Stimulated activated CD8-positive, alpha-beta memory T cell treated with anti-CD3 and anti-CD28 coated beads, Interleukin-7, amount 100 ng/mL, for 48 hours (primary cell): ENCODE measurements at regions not wholly inside any gene's neighbourhood (a gene's known extent, or its start where the extent isn't known, plus 50 kb on each side); places are given as distances from the start of the nearest gene placed in this dataset.
"Not testable (repeated sequence)": the region's sequence is repeated elsewhere in the genome, so short reads cannot be mapped to it uniquely, and the experiment has no call there.

Experiments used
- DNase-seq, 2 donors: peaks; one replicate each; pipeline ENCODE4 v3.0.0-alpha.2; 2020; ENCODE audit warnings: low read depth in 1 of 2; ENCODE audit errors: extremely low read depth in 1 of 2

DNA sequence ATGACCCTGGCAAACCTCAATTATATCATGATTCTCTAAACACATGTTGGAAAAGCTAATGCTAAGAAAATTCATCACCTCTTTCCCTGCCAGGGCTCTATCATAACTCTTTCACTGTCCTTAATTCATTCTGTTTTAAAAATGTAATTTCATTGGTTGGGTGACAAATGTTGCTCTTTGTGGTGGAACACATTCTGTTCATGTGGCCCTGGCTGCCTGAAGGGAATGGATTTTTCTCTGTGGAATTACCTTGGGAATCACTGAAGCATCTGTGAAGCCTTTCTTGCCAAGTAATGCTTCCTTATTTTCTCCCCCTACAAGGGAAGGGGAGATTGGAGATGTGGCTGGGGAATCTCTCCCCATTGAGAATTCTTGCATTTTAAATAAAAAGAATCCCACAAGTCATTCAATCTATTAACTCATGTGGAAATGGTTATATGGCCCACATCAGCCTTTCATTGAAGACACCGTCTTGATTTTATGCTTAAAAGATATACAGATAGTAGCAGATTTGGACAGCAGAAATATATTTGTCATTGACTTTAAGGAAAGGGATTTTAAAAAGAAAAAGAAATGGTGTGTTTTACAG is 201.8 kb upstream of the NMUR2 start:
- no peak for DNase-seq

DNA sequence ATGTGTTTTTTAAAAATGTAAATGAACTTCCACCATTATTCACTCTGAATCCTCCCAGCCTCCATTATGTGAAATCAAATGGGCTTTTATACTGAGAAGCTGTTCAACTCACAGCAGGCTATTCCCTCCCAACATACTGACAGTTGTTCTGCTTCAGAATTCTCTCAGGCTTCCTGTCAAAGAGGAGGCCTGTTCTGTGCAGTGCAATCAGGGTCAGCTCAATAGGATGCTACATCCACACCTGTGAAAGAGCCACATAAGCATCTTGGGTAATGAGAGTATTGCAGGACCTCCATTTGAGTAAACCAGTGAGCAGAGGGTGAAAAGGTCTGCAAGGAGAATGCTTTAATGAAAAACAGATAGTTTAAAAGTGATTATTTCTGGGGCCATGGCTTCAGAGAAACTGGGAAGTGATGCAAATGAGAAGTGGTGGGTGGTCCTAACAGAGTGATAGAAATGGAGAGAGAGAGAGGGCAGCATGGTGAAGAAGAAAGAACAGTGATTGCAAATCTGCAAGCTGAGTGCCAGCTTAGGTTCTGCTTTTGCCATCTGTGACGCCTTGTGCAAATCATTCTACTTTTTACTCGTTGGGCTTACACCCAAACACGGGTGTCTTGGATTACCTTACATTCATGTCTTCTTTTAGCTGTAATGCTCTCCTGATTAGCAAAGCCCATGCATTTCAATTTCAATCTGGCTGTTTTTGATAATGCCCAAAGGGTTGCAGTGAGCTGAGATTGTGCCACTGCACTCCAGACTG is 202.5 kb upstream of the NMUR2 start:
- DNase-seq: no peak

DNA sequence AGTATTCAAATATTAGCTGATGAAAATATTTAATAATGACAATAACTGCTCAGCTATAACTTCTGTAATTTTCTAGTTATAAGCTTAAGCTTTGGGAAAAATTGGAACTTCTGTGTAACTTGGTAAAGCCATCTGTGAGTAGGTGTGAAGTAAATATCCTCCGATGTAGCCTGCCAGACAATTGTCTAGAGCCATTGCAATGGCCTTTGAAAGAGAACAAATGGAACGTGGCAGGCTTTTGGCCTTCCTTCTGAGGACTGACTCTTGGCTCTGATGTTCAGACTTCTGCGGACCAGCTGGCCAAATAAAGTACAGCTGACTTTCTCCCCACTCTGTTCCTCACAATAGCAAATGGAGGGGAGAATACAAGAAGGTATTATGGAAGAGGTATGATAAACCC is 203.4 kb upstream of the NMUR2 start:
- no peak for DNase-seq

DNA sequence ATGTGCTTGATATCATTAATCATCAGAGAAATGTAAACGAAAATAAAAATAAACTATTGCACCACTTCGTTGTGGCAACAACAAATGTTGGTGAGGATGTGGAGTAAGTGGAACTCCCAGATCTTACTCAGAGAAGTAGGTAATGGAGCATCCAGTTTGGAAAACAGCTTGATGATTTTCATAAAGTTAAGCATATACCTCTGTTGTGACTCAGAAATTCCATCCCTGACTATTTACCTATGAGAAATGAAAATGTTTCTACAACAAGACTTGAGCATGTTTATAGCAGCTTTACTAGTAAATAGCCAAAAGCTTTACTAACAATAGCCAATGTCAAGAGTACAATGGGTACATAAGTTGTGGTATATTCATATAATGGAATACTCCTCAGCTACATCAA is 214.7 kb upstream of the NMUR2 start:
- no peak for DNase-seq

DNA sequence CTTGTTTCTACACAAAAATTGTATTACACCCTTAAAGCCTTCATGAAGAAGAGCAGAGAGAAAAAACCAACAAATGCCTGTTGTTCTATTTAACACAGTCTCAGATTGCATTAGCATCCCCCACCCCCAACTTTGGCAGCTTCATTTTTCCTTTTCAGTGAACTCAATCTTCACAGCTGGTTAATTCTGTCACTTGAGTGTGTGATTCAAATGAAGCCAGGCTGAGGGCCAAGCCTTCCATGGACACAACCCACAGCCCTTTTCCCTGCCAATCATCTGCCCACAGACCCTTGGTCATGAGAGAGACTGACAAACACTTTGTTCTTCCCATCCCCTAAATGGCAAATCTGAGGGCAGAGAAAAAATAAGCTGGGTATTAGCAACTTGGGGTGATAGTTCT is 217.5 kb upstream of the NMUR2 start:
- DNase-seq: no peak

DNA sequence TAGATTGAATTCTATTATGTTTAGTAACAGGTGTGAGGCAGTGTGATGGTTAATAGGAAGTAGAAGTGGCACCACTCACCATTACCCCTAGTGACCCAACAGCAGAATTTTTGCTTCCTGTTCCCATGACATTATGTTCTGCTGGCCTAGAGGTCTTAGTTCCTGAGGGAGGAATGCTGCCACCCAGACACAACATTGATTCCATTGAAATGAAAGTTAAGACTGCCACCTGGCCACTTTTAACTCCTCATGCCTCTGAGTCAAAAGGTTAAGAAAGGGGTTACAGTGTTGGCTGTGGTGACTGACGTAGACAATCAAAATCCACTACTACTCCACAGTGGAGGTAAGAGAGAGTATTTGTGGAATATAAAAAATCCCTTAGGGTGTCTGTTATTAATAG is 218.9 kb upstream of the NMUR2 start:
- no peak for DNase-seq

DNA sequence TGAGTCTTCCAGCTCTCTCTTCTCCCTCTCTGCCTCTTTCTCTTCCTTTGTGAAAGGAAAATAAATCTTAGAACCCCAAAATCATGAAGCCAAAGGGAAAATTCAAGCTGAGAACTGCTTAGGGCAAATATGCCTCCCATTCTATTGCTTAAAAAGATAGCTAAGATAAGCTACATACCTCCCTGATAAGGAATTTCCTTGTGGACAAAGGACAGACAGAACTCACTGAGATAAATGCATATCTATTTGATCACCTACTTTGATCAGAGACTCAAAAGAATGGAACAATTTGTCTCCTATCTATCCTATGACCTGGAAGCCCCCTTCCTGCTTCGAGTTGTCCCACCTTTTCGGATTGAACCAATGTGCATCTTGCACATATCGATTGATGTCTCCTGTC is 220.6 kb upstream of the NMUR2 start:
- DNase-seq: no peak

DNA sequence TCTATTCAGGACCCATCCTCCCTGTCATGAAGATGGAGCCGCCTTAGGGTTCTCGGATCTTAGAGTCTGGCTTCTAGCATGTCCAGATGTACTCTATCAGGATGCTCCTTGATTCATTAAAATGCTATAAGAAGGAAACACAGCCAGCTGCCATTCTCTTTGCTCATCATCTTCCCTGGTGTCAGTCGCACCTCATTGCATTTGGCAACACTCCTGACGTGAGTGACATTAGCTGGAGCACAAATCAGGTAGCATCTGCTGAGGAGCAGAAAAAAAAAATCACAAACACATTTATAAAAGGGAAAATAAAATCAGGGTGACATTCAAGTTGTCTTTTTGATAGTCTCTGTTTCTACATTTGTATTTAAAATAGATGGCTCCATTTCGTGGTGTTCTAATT is 226.1 kb upstream of the NMUR2 start:
- no peak for DNase-seq

DNA sequence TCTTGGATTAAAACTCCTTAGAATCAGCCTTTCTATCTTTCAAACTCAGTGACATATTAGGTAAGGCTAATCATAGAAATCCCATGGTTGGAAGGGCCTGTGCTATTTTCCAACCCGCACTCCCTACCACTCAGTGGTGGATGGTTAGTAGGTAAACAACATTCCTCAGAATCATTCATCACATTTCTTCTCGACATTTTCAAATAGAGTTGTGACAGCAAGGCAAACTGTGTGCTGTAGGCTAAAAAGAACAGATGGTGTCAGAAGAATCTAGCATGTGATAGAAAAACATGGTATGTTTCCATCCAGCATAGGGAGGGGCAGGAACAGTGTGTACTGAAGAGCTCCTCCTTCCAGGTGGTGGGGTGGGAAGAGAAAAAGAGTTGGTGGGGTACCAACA is 227.3 kb upstream of the NMUR2 start:
- DNase-seq: no peak

DNA sequence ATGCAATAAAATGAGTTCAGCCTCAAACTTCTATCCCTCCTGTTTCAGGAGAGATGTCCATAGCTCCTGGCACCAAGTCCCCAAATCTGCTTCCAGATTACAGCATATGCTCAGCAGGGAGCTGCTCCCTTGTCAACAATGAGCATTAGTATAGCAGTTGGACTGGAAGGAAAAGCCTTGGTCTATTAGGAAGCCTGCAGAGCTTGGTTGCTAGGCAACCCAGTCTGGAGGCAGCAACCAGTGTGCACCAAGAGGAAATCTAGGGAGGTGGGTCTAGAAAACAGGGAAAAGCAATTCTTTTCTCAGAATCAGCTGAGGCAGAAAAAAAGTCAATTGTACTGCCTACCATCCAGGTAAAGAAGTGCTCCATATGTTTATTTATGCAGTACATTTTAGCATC is 229.5 kb upstream of the NMUR2 start:
- no peak for DNase-seq

DNA sequence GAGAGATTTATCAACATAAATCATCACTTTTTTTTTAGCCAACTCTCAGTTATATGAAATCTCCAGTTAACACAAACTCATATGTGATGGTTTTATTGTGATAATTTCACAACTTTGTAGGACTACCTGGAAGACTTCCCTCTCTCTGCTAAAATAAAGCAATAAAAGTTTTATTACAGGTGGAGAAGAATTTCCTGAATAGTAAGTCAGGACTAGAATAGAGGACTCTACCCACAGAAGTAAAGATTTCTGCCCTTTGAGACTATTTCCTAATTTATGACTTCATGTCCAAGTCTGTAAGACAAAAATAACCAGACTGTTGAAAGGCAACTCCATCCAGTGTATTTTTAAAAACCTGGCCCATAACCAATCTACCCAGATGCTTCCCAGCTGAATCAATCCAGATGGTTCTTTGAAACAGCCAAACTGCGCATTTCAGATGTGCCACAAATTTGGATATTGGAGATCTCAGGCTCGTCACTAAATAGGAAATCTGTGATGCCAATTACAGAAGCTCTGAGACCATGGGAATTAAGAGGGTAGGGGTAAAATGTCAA is 234.0 kb upstream of the NMUR2 start:
- no peak for DNase-seq

DNA sequence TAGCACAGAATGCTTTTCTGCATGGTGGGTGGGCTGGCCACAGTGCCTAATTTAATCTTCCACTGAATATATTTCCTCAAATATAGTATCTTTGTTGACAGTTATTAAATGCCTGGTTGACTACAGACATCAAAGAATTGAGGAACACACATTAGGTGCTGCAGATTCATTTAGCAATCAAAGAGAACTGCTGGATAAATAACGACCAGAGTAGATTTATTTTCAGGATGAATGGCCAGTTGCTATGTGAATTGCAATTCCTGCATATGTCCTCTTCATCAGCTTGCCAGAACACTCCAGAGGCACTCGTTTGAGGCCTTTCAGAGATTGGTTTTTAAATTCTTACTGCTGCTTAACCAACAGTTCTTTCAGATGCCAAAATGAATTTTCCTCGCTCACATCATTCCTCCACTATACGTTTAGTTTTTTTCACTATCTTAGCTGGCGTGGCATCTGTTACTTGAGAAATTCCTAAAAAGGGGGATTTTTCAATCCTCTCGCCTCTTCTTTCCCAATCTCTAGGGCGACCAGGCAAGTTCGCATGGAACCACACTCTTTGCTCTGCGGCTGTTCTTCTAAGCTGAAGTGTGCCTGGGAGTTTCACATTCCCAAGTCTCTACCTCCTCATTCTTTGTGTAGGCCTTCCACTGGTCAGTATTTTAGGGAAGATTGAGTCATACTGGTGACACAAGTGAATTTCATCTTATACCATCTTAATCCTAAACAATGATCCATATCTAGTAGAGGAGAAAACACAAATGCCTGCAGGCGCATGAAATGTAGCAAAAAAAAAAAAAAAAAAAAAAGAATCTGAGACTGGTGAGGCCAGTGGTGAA is 237.1 kb upstream of the NMUR2 start:
- no peak for DNase-seq

DNA sequence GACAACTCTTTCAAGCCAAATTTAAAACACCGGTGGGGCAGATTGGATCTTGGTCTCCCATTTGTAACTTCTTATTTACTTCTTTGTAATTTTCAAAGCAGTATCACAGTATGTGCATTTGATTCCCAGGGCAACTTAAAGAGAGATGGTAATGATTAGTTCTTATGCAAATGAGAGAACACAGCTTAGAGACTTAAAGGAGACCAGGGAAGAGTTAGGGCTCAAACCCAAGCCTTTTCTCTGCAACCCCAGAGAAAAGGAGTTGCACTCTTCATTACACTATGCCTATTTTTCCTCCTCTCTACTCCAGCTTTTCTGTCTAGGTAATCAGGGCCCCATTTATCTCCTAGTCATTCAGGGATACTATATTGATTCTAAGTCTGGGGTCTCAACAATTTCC is 237.8 kb upstream of the NMUR2 start:
- DNase-seq: no peak

DNA sequence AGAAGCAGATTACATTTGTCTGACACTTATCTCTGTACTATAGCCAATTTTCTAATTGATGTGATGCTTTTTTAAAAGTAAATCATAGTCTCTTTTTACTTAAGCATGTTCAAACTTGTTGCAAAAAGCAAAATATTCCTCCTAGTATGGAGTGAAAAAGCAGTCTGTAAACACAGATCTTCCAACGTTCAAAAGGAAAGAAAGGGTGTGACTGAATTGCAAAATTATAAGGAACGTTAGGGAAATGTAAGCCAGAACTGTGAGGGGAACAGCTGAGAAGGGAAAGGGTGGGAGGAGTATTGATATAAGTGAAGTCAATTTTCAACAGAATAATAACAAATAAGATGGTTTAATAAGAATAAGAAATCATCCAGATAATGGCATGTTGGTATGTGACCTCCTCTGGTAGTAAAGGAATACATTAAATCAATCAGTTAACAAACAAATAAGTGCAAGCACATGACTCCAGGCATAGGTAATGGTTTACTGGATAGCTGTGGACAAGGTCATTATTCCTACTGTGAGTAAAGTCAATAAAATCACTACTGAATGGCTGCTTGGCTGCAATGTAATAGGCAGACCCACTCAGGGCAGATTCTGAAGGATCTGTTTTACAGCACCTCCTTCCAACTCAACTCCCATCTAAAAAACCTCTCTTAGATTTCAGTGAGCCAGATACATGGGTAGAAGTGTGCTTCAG is 239.1 kb upstream of the NMUR2 start:
- no peak for DNase-seq

DNA sequence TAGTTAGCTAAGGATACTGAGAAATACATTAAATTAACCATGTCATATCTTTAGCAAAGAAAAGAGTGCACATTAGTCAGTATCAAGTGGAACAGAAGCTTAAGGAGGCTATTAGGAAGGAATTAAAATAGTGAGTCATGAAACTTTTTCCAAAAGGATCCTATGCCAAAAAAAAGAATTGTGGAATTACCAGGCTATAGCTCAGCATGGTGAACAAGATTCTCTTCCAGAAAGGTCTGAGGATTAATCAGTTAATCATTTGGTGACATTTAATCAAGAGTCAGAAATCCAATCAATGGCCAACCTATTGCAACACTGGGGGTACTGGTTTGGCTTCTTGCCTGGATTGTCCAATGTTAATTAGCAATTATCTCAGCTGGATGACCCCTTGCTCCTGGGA is 244.5 kb upstream of the NMUR2 start:
- DNase-seq: no peak

DNA sequence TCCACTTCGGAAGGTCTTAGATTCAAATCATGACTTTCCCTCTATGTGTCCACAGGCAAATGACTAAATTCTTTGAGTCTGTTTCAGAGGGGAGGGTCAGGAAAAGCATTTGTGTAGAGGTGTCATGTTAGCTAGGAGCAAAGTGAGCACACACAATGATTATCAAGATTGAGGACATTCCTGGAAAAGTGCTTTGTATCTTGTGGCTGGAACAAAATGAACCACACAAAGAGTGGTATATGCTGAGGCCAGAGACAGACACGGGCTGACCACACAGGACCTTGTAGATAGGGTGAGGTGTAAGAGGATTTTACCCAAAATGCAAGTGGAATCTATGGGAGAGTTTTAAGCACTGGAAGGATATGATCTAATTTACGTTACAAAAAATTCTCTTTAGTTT is 245.3 kb upstream of the NMUR2 start:
- no peak for DNase-seq

DNA sequence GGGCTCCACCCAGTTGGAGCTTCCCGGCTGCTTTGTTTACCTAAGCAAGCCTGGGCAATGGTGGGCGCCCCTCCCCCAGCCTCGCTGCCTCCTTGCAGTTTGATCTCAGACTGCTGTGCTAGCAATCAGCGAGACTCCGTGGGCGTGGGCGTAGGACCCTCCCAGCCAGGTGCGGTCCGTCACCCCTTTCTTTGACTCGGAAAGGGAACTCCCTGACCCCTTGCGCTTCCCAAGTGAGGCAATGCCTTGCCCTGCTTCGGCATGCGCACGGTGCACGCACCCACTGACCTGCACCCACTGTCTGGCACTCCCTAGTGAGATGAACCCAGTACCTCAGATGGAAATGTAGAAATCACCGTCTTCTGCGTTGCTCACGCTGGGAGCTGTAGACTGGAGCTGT is 254.4 kb upstream of the NMUR2 start:
- not testable (repeated sequence) for DNase-seq

DNA sequence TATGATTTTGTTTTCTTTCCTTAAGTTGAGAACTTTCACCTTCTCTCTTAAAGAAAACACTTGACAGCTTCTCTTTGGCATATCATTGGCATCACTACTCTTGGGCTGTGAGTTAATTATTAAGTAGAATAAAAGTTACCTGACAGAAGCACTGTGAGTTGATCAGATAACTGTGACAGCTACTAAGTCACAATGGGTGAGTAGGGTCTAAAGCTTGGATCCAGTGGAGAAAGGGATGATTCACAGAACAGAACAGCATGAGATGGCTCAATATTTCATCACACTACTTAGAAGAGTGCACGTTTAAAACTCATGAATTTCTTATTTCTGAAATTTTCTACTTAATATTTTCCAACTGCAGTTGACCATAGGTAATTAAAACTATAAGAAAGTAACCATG is 268.5 kb upstream of the NMUR2 start:
- no peak for DNase-seq

DNA sequence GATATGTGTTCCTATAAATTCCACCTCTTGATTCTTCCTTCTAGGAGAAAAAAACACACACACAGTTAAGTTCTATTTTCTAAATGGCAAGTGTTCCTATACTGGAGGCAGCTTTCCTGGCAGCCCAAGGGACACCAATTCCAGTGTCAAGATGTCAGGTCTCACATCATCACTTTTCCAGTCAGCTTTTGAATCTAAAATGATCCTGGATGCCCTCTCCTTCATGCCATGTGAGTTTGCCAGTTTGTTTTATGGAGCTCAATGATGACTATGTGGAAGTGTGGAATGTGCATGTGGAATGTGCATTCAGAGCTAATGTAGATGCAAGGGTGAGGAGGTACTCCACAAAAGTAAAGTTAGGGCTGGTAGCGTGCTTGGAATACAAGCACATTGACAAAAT is 269.3 kb upstream of the NMUR2 start:
- DNase-seq: no peak

DNA sequence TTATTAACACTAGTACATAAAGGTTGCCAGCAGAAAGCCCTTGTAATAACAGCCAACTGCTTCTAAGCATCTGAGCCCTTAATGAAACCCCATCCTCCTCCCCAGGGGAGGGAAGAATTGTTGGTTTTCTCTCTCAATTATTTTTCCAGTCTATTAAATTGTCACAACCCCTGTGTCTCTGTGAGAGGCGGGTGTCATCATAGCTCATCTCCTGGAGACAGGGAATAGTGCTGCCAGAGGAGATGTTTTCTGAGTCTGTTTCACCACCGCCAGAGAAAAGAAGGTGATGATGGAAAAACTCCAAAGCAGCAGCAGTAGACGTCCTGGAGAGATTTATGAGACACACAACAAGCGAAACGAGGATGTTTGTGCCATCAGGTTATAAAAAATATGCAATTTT is 271.1 kb upstream of the NMUR2 start:
- DNase-seq: no peak

DNA sequence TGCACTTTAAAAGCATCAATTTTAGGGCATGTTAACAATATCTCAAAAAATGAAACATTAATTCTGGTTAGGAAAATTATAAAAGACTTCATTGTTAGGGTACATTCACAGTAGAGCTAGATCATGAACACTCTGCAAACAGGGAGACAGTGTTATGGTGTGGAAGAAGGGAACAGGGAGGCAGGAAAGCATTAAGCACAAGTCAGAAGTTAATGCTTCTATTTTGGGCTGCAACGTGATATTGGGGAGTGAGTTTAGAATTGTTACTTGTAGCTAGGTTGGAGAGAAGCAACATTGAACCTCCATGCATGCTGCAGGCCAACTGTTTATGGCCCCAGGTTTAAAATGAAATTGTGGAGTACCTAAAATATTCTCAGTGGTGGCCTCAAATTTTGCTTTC is 278.1 kb upstream of the NMUR2 start:
- no peak for DNase-seq
